Nephron progenitor cell (in vitro differentiated cells): ENCODE measurements at regions not wholly inside any gene's neighbourhood (a gene's known extent, or its start where the extent isn't known, plus 50 kb on each side); places are given as distances from the start of the nearest gene placed in this dataset.

Experiments used
- DNase-seq: peaks from one replicate; pipeline ENCODE4 v3.0.0; 2021
- H3K27ac Mint-ChIP-seq: 2 replicates; pipeline ENCODE4 v1.8.0; 2021; ENCODE audit warnings: mild to moderate bottlenecking, moderate library complexity, mixed read lengths
- H3K27me3 Mint-ChIP-seq: 2 replicates; pipeline ENCODE4 v1.8.0; 2021; ENCODE audit warnings: mild to moderate bottlenecking, low read depth, mixed read lengths; ENCODE audit not compliant: poor library complexity
- H3K36me3 Mint-ChIP-seq: 2 replicates; pipeline ENCODE4 v1.8.0; 2021; ENCODE audit warnings: low read depth, mixed read lengths
- H3K4me1 Mint-ChIP-seq: 2 replicates; pipeline ENCODE4 v1.8.0; 2021; ENCODE audit warnings: mixed read lengths
- H3K4me3 Mint-ChIP-seq: 2 replicates; pipeline ENCODE4 v1.8.0; 2021; ENCODE audit warnings: mild to moderate bottlenecking, moderate library complexity, mixed read lengths
- H3K9me3 Mint-ChIP-seq: 2 replicates; pipeline ENCODE4 v1.8.0; 2021; ENCODE audit warnings: mild to moderate bottlenecking, moderate library complexity, mixed read lengths
- CTCF ChIP-seq: fragments of 200-600 bp; sonication (generic); IDR thresholded peaks from 2 replicates; pipeline ENCODE4 v1.5.0; 2021; ENCODE audit warnings: antibody characterized with exemption

GRCh38 chr7:33836797-33837355 lies 68.5 kb upstream of the BMPER start:
- no peak overlapping the region for H3K4me3 Mint-ChIP-seq
- H3K27ac Mint-ChIP-seq: peak overlapping the region; percentile 68
- no peak for DNase-seq
- peaks cover 6% of the 10 kb centered on the region for H3K9me3 Mint-ChIP-seq
- H3K4me1 Mint-ChIP-seq: no peaks in the 10 kb centered on the region
- no peaks in the 10 kb centered on the region for H3K36me3 Mint-ChIP-seq
- TF ChIP-seq CTCF: peak; percentile 7
- no peaks in the 10 kb centered on the region for H3K27me3 Mint-ChIP-seq

GRCh38 chr7:33837356-33837851 lies 67.9 kb upstream of the BMPER start:
- no peak for DNase-seq
- Mint-ChIP-seq H3K36me3 (no peaks in the 10 kb centered on the region), H3K27ac (no peak overlapping the region), H3K27me3 (no peaks in the 10 kb centered on the region), H3K4me1 (no peaks in the 10 kb centered on the region), H3K9me3 (peaks cover 6% of the 10 kb centered on the region), H3K4me3 (no peak overlapping the region)
- no peak for TF ChIP-seq CTCF

- TF ChIP-seq CTCF: no peak
- Mint-ChIP-seq H3K9me3 (peaks cover 6% of the 10 kb centered on the region), H3K36me3 (no peaks in the 10 kb centered on the region), H3K4me1 (no peaks in the 10 kb centered on the region), H3K27me3 (peaks cover 4% of the 10 kb centered on the region), H3K4me3 (no peak overlapping the region), H3K27ac (no peak overlapping the region)
- no peak for DNase-seq
These were observed 64.3 kb upstream of the BMPER start for GRCh38 chr7:33841031-33841430.

DNA sequence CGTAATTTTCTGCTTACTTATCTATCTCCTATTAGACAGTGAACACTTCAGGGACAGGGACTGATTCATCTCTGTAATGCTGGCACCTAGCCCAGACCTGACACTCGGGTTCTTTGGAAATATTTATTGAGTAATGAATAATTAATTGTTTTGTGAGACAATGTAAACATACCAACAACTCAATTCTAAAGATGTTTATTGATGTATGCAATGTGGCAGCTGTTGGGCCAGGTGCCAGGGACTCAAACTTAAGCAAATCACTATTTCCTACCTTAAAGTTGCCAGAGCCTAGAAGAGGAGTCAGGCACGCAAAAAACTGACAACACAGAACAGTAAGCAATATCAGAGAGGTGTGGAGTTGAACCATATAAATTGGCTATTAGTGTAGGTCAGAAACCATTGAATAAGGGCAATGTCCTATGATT lies 63.6 kb upstream of the BMPER start:
- Mint-ChIP-seq H3K27ac (no peak overlapping the region), H3K4me1 (no peaks in the 10 kb centered on the region), H3K36me3 (no peaks in the 10 kb centered on the region), H3K27me3 (peaks cover 4% of the 10 kb centered on the region), H3K4me3 (no peak overlapping the region), H3K9me3 (peaks cover 3% of the 10 kb centered on the region)
- no peak for DNase-seq
- TF ChIP-seq CTCF: no peak

GRCh38 chr7:33842150-33842549 lies 63.2 kb upstream of the BMPER start:
- peaks cover 4% of the 10 kb centered on the region for H3K27me3 Mint-ChIP-seq
- H3K4me3 Mint-ChIP-seq: no peak overlapping the region
- DNase-seq: no peak
- H3K4me1 Mint-ChIP-seq: no peaks in the 10 kb centered on the region
- H3K27ac Mint-ChIP-seq: no peak overlapping the region
- no peaks in the 10 kb centered on the region for H3K9me3 Mint-ChIP-seq
- no peaks in the 10 kb centered on the region for H3K36me3 Mint-ChIP-seq
- TF ChIP-seq CTCF: no peak

DNA sequence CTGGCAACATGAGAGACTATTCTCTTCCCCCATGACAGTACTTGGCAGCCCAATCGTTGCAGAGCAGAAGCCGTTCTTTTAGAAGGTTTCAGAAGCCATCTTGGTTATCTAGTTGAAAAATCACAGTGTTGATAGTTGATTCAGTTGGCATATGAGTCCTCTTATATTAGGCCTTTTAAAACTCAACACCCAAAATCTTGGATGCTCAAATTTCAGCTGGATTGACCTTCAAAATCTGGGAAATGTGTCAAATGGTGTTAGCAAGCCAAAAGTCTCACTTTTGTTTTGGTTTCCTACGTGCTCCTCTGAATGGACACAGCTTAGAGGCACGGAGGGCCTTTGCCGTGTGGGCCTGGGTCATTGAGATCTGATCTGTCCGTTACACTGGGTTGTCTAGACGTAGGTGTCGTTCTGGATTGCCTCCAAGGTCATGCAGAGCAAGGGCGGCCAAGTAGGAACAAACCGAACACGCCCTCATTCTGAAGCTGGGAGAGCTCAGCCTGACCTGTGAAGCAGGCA lies 59.3 kb upstream of the BMPER start:
- no peaks in the 10 kb centered on the region for H3K36me3 Mint-ChIP-seq
- H3K27me3 Mint-ChIP-seq: peaks cover 7% of the 10 kb centered on the region
- no peak for DNase-seq

More for the DNA sequence above, 59.3 kb upstream of the BMPER start:
- no peak for TF ChIP-seq CTCF
- Mint-ChIP-seq H3K27ac (no peak overlapping the region), H3K4me1 (no peaks in the 10 kb centered on the region), H3K9me3 (no peaks in the 10 kb centered on the region), H3K4me3 (no peak overlapping the region)
